GM11168 (cell line): ENCODE measurements at regions not wholly inside any gene's neighbourhood (a gene's known extent, or its start where the extent isn't known, plus 50 kb on each side); places are given as distances from the start of the nearest gene placed in this dataset.

Experiments used
- in situ Hi-C: fragments of 300-500 bp; cut with MboI; formaldehyde crosslinking; loops from one replicate; pipeline ENCODE4 v1.12.0; 2022; ENCODE audit warnings: low sequenced_read_pairs; ENCODE audit not compliant: unreplicated experiment

DNA sequence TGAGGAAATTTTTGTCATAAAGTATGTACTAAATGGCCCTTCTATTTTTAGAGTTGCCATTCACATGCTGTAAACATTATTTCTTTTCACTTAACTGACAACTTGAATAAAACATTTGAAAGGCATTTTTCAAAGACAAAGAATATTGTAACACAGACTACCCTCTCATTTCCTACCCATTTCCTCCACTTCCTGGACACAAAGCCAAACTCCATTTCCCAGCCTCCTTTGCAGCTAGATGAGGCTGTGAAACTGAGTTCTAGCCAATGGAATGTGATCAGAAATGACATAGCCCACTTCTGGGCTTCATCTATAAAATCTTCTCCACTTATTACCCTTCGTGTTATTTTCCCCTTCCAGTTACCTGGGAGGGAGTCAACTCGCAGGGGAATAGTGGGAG is 288.9 kb upstream of the DPH6 start:
- in situ Hi-C loops, result no loop called here

DNA sequence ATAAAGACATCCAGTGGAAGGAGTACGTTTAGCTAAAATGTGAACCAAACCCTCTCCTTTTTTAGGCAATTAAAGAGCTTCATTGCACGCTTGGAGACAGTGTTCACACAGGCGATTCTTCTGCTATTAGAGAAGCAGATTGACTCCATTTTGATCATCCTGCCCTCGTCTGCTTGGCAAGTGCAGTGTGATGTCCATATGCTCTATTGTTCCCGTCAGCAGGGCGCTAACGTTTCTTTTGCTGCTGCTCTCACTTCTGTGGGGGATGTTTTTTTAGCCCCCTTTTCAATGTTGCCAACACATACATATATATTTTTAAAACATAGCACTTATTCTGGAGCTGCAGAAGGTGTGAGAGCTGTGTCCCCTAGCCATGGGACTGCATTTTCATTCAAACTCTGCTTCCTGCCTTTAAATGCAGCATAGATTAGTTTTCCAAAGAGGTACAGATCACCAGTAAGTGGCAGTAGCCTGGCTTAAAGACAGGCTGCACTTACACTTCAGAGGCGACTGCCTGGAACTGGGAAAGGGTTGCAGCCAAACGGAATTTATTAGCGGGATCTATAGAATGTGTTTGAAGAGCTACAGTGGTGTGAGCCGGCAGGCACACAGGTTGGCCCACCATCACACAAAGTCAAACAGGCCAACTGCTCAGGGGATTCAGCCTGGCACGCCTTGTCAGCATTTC is 292.6 kb upstream of the DPH6 start:
- in situ Hi-C loops, result no loop called here

DNA sequence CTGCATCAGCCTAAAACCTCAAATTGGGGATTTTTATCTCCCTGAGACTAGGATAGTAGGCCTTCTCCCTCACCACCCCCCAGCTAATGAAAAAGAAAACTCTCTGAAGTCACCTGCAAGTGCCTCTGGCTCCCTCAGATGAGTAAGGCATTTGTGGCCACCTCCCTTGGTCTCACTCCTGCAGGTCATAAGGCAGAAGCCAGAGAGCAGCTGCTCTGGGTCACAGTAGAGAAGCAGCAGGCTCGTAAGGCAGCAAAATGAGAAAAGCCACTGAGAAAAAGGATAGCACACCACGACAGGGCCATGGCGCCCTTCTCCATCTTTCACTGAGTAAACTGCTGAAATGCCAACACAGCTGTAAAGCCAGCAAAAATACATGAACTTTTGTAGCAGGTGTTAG is 296.7 kb upstream of the DPH6 start:
- in situ Hi-C loops, result no loop called here

GRCh38 chr15:35843498-35843897 is 297.5 kb upstream of the DPH6 start:
- in situ Hi-C loops, result no loop called here

- in situ Hi-C loops, result no loop called here
These were observed 304.3 kb upstream of the DPH6 start for GRCh38 chr15:35850284-35850683.

DNA sequence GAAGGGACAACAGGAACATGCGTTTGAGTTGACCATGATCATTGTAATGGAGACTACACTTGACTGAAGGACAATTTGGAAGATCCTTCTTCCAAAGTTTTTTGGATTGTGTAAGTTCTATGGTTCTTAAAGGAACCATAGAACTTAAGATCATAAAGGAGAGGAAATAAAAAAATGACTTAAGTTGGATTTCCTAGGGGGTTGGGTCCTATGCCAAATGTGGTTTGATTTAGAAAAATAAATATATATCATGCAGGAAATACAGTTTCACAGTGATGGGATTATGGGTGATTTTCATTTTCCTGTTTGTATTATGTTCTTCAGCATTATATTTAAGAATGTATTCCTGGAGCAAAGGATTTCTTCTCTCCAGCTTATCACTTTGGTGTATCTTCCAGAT is 305.5 kb upstream of the DPH6 start:
- in situ Hi-C loops, result no loop called here

GRCh38 chr15:35852818-35853624 is 307.1 kb upstream of the DPH6 start:
- in situ Hi-C loops, result no loop called here

DNA sequence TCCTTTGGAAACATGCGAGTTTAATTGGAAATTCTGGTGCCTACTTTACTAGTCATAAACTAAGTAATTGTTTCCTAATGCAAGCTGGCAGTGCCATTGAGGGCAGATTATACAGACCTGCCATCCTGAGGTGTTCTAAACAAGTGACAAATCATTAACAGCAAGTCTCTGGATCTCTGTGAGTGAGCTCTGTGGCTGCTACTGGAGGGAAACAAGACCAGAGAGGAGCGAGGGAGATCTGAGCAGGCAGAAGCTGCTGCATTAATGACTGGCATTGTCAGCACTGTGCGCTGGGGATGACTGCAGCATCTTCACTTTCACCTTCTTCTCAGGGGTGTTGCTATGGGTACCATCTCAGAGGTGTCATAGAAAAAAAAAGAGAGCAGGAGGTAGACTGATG is 308.4 kb upstream of the DPH6 start:
- in situ Hi-C loops, result no loop called here

- in situ Hi-C loops, result no loop called here
These were observed 311.7 kb upstream of the DPH6 start for GRCh38 chr15:35857567-35858226.

- in situ Hi-C loops, result no loop called here
These were observed 312.7 kb upstream of the DPH6 start for GRCh38 chr15:35858707-35859106.

DNA sequence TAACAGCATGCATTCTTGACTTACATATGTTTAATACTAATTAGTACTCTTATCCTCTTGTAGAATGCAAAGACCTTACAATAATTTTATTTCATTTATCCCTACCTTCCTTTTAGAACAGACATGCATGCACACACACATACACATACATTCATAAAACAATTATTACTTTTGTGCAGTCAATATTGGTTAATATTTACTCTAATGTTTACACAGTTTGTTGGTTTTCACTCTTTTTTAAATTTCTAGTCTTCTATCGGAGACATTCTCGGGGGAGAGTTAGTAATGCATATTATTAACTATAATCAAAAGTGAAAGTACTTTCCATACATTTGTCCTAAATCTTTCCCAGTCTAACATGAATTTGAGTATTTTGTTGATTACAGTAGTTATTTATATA is 317.7 kb upstream of the DPH6 start:
- in situ Hi-C loops, result no loop called here

DNA sequence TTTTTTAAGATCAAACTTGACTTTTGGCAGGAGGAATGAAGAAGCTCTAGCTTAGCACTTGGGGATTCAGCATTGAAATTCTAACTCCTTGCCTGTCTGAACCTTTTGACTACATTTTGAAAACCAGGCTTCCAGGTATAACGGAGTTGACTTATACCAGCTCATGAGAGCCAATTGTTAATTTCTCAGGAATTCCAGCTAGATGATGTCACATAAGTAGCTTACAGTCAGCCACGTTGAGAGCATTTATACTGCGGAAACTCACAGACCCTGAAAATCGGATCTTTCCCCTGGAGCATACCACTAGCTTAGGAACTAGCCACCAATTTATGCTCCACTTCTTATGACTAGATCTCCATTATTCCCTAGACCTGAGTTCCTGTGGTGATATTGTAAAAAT is 321.4 kb upstream of the DPH6 start:
- in situ Hi-C loops, result no loop called here

GRCh38 chr15:35871282-35871681 is 325.3 kb upstream of the DPH6 start:
- in situ Hi-C loops, result no loop called here

- in situ Hi-C loops, result no loop called here
These were observed 325.8 kb upstream of the DPH6 start for GRCh38 chr15:35871812-35872211.

DNA sequence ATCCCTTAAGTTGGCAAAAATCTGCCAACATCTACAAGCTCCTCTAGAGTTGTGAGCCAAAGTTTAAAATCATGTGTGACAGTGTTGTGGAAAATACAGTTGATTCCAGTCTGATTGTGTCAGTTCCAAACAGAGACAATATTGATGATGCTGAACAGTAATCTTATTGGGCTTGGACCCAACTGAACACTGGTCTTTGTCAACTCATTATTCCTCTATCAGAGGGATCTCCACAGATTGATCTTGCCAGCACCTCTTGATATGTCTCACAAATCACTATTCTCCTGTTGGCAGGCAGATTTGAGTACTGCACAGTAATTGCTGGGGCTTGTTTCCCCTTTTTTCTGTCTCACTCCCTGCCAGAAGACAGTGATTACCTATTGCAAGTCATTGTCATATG is 326.6 kb upstream of the DPH6 start:
- in situ Hi-C loops, result no loop called here

DNA sequence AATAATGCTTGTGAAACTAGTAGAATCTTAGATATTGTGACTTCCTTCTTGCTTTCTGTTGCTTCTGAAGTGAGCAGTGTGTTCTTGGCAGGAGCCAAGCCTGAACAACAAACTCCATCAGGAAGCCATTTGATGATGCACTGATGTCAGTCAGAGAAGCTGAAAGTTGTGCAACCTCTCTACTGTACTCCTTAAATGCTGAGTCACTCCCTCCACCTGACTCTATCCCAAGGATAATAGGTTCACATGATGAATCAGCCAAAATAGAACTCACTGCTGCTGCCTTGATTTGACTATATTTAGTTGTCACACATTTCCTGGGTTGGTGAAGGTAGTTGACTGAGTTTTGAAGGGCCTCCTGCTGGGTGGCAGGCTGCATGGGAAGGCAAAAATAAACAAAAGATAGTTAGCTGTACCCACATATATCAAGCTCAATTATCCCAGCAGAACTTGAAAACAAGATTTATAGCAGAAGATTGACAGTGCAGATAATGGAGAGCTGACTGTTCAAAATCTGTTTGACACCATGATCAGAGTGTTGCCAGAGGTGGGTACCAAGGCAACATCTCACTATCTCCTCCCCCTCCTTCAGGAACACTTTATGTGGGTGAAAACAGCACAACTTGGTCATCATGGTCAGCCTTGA is 328.4 kb upstream of the DPH6 start:
- in situ Hi-C loops, result no loop called here

DNA sequence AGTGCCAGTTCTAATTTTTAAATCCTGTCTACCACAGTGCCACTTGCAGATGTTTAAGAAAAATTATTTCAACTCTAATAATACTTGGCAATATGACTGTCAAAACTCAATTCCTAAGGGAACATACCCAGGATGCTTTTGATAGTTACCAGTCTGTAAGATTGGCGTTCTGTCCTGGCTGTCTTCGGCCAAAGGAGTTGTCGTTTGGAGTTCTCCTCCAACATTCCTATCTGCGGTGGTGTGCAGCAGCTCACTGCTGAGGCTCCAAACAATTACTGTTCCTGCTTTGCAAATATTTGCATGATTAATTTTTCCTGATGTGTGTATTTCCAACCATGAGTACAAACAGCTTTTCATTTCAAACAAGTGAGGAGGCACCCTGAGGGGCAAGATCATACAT is 330.8 kb upstream of the DPH6 start:
- in situ Hi-C loops, result no loop called here

- in situ Hi-C loops, result no loop called here
These were observed 334.9 kb upstream of the DPH6 start for GRCh38 chr15:35880896-35881295.

- in situ Hi-C loops, result no loop called here
These were observed 339.9 kb upstream of the DPH6 start for GRCh38 chr15:35885870-35886269.

- in situ Hi-C loops, result no loop called here
These were observed 340.8 kb upstream of the DPH6 start for GRCh38 chr15:35886765-35887164.

- in situ Hi-C loops, result no loop called here
These were observed 342.9 kb upstream of the DPH6 start for GRCh38 chr15:35888815-35889214.
